Gastroesophageal sphincter (tissue), 4 donors: ENCODE measurements at regions not wholly inside any gene's neighbourhood (a gene's known extent, or its start where the extent isn't known, plus 50 kb on each side); places are given as distances from the start of the nearest gene placed in this dataset.
"Not testable (repeated sequence)": the region's sequence is repeated elsewhere in the genome, so short reads cannot be mapped to it uniquely, and the experiment has no call there.

ENCODE experiments used
- ATAC-seq: fragments of 150-250 bp; one replicate; pipeline ENCODE4 v1.9.1; 2016; ENCODE audit warnings: mild to moderate bottlenecking, moderate library complexity
- H3K27ac ChIP-seq, 4 donors: fragments of 200-600 bp; sonication (generic) in 3 of 4; 1 replicate in 3 of 4; 2 replicates in 1 of 4; pipeline ENCODE4 v1.5.1; 2016 to 2019
- H3K27me3 ChIP-seq: fragments of 200-600 bp; sonication (generic); one replicate; pipeline ENCODE4 v1.5.1; 2019
- H3K36me3 ChIP-seq, 2 donors: fragments of 200-600 bp; sonication (generic); one replicate each; pipeline ENCODE4 v1.5.1; 2019; ENCODE audit warnings: control low read depth in 1 of 2
- H3K4me1 ChIP-seq, 3 donors: fragments of 200-600 bp; sonication (generic); 1 replicate in 2 of 3; 2 replicates in 1 of 3; pipeline ENCODE4 v1.5.1; 2016 to 2019; ENCODE audit warnings: control low read depth in 2 of 3
- H3K4me3 ChIP-seq, 2 donors: fragments of 200-600 bp; sonication (generic); one replicate each; pipeline ENCODE4 v1.5.1; 2019; ENCODE audit warnings: mild to moderate bottlenecking in 1 of 2, moderate library complexity in 1 of 2
- H3K9me3 ChIP-seq, 3 donors: fragments of 200-600 bp; sonication (generic); one replicate each; pipeline ENCODE4 v1.5.1; 2017 to 2019; ENCODE audit warnings: control low read depth in 2 of 3
- CTCF ChIP-seq, 4 experiments: fragments of 200-600 bp in 2 of 4; fragments of 450-650 bp in 2 of 4; sonication (generic) in 1 of 4; IDR thresholded peaks; one replicate each; pipeline ENCODE4 v1.5.1; 2017 to 2019; ENCODE audit warnings: antibody characterized with exemption in 4 of 4, mild to moderate bottlenecking in 2 of 4, moderate library complexity in 2 of 4
- EP300 ChIP-seq: sonication (generic); formaldehyde crosslinking; IDR thresholded peaks from one replicate; pipeline ENCODE4 v1.6.1; 2017; ENCODE audit warnings: antibody characterized with exemption, mild to moderate bottlenecking
- POLR2A ChIP-seq, 2 donors: fragments of 450-650 bp; IDR thresholded peaks; one replicate each; pipeline ENCODE4 v1.6.1; 2017; ENCODE audit warnings: antibody characterized with exemption in 2 of 2, mild to moderate bottlenecking in 2 of 2, moderate library complexity in 1 of 2
- POLR2AphosphoS5 ChIP-seq: sonication (generic); formaldehyde crosslinking; IDR thresholded peaks from one replicate; pipeline ENCODE4 v1.6.1; 2017; ENCODE audit warnings: antibody characterized with exemption
- WGBS, 2 donors: methylation state at CpG; one replicate each; pipeline ENCODE4 v1.1.5; 2018; ENCODE audit warnings: low coverage in 1 of 2; 5-methylcytosine and 5-hydroxymethylcytosine counted together

DNA sequence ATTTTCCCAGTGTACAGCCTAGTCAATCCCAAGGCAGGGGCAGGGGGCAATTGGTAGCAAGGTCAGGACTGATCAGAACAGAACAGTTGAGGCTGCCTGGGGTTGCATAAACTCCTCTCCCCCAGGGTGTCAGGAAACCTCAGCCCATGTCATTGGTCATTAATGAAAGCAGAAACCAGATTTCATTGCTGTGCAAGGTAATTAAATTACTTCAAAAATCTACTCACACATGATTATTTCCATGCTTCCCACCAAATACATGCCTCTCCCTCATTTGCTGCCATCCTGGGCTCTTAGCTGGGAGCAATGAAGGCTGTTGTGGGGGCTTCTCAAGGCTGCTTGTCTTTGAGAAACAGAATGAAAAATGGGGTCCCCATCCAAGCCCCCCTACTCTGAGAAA, 124.2 kb downstream of the PHETA1 start:
- no peak overlapping the region for H3K27ac ChIP-seq
- H3K36me3 ChIP-seq = no peaks in the 10 kb centered on the region
- peaks cover 0 to 46% (median 0%) of the 10 kb centered on the region in 3 donors for H3K9me3 ChIP-seq
- H3K4me1 ChIP-seq = no peaks in the 10 kb centered on the region
- peaks cover 61% of the 10 kb centered on the region for H3K27me3 ChIP-seq
- no peak for TF ChIP-seq POLR2AphosphoS5
- TF ChIP-seq POLR2A (IDR thresholded peaks at IDR 0.05) = no peak
- H3K4me3 ChIP-seq = no peak overlapping the region
- no peak for ATAC-seq

GRCh38 chr12:111242817-111243216, 126.1 kb downstream of the PHETA1 start:
- Histone ChIP-seq H3K9me3 (peaks cover 0 to 46% (median 0%) of the 10 kb centered on the region in 3 donors), H3K27me3 (peaks cover 60% of the 10 kb centered on the region)
- not testable (repeated sequence) for H3K4me1 ChIP-seq, H3K27ac ChIP-seq, H3K4me3 ChIP-seq, H3K36me3 ChIP-seq, ATAC-seq
- 83 to 90% methylated on average over 1 of the region's 1 CpG for WGBS, 2 donors

DNA sequence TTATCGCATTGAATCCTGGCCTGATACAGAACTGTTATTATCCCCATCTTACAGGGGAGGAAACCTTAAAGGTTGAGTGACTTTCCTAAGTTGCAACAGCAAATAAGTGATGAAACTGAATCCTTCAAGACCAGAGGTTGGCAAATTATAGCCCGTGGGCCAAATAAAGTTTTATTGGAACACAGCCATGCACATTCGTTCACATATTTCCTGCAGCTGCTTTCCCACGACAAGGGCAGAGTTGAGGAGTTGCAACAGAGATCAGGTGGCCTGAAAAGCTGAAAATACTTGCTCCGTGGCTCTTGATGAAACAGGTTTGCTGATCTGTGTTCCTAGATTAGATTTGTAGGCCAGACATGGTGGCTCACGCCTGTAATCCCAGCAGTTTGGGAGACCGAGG, 126.7 kb downstream of the PHETA1 start:
- Histone ChIP-seq H3K4me3 (no peak overlapping the region), H3K4me1 (no peaks in the 10 kb centered on the region), H3K9me3 (peaks cover 0 to 48% (median 0%) of the 10 kb centered on the region in 3 donors), H3K27me3 (peaks cover 54% of the 10 kb centered on the region), H3K27ac (no peak overlapping the region), H3K36me3 (no peaks in the 10 kb centered on the region)
- ATAC-seq = no peak
- WGBS, 2 donors = 69 to 78% methylated on average over 2 to 6 of the region's 7 CpGs
- TF ChIP-seq POLR2AphosphoS5 (no peak), EP300 (no peak), POLR2A (IDR thresholded peaks at IDR 0.05) (no peak), CTCF (IDR thresholded peaks at IDR 0.05) (no peak)

- 60% methylated on average over 2 of the region's 4 CpGs; no CpG with 5 or more reads in 1 of the 2 donors for WGBS, 2 donors
- H3K4me3 ChIP-seq = no peak overlapping the region
Measured at GRCh38 chr12:111240374-111240773, 128.5 kb downstream of the PHETA1 start.

GRCh38 chr12:111239235-111239634, 129.7 kb downstream of the PHETA1 start:
- no peak overlapping the region for H3K4me3 ChIP-seq
- peaks cover 0 to 42% (median 0%) of the 10 kb centered on the region in 3 donors for H3K9me3 ChIP-seq
- peaks cover 41% of the 10 kb centered on the region for H3K27me3 ChIP-seq
- TF ChIP-seq EP300 = no peak
- TF ChIP-seq CTCF (IDR thresholded peaks at IDR 0.05) = no peak
- no peak for TF ChIP-seq POLR2A (IDR thresholded peaks at IDR 0.05)
- TF ChIP-seq POLR2AphosphoS5 = no peak
- H3K4me1 ChIP-seq = no peaks in the 10 kb centered on the region
- no peaks in the 10 kb centered on the region for H3K36me3 ChIP-seq
- no peak overlapping the region for H3K27ac ChIP-seq
- ATAC-seq = no peak
- 39 to 45% methylated on average over 8 of the region's 8 CpGs for WGBS, 2 donors

More at GRCh38 chr12:111240374-111240773, 128.5 kb downstream of the PHETA1 start:
- no peak for ATAC-seq
- Histone ChIP-seq H3K36me3 (no peaks in the 10 kb centered on the region), H3K27ac (no peak overlapping the region), H3K4me1 (no peaks in the 10 kb centered on the region), H3K27me3 (peaks cover 39% of the 10 kb centered on the region), H3K9me3 (peaks cover 0 to 45% (median 0%) of the 10 kb centered on the region in 3 donors)
- no peak for TF ChIP-seq POLR2AphosphoS5
- no peak for TF ChIP-seq EP300
- TF ChIP-seq CTCF (IDR thresholded peaks at IDR 0.05) = no peak
- no peak for TF ChIP-seq POLR2A (IDR thresholded peaks at IDR 0.05)

DNA sequence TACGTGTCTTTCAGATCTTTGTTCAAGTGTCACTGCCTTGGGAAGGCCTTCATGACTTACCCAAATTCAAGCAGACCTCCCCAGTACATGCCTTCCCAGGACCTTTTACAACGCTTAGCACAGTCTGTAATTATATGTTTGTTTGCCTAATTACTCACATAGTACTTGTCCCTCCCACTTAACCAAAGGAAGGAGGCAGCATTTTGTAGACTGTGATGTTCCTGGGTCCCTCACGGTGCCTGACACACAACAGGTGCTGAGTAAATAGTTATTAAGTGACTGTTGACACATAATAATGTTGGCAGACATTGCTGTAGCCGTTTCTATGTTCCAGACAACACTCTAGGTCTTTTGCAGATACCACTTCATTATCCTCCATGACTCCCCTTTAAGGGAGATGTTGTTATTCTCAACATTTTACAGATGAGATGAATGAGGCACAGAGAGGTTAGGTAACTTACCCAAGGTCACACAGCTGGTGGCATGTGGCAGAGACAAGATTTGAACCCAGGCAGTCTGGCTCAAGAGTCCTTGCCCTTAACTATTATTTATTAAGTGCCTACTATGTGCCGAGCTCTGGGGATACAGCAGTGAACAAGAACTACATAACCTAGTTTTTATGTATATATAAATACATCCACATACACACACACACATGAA, 130.7 kb downstream of the PHETA1 start:
- ATAC-seq = no peak
- Histone ChIP-seq H3K4me3 (no peak overlapping the region), H3K9me3 (peaks cover 0 to 38% (median 0%) of the 10 kb centered on the region in 3 donors), H3K4me1 (no peaks in the 10 kb centered on the region), H3K27ac (no peak overlapping the region), H3K36me3 (no peaks in the 10 kb centered on the region), H3K27me3 (peaks cover 33% of the 10 kb centered on the region)
- WGBS, 2 donors = 43 to 64% methylated on average over 2 to 5 of the region's 5 CpGs
- TF ChIP-seq POLR2AphosphoS5 (no peak), POLR2A (IDR thresholded peaks at IDR 0.05) (no peak), CTCF (IDR thresholded peaks at IDR 0.05) (no peak)

DNA sequence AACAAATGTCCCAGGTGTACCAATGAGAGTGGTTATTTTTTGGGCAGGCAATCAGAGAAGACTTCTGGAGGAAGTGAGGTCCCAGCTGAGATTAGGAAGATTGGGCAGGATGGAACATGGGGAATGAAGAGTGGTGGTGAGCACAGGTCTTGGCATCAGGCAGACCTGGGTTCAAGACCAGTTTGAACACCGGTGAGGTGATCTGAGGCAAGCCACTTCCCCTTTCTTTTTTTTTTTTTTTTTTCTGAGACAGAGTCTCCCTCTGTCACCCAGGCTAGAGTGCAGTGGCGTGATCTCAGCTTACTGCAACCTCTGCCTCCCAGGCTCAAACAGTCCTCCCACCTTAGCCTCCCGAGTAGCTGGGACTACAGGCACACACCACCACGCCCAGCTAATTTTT, 134.4 kb downstream of the PHETA1 start:
- ATAC-seq, H3K4me1 ChIP-seq, H3K4me3 ChIP-seq, H3K27ac ChIP-seq, H3K36me3 ChIP-seq: not testable (repeated sequence)
- H3K9me3 ChIP-seq = peaks cover 0 to 31% (median 0%) of the 10 kb centered on the region in 3 donors
- peaks cover 53% of the 10 kb centered on the region for H3K27me3 ChIP-seq
- 85 to 96% methylated on average over 3 to 4 of the region's 4 CpGs for WGBS, 2 donors
